HG03095 (cell line): ENCODE measurements at regions not wholly inside any gene's neighbourhood (a gene's known extent, or its start where the extent isn't known, plus 50 kb on each side); places are given as distances from the start of the nearest gene placed in this dataset.
A peak's percentile ranks its signal among the peaks of the same experiment; 100 is the strongest.
"Not testable (repeated sequence)": the region's sequence is repeated elsewhere in the genome, so short reads cannot be mapped to it uniquely, and the experiment has no call there.

Source experiments
- ATAC-seq: cut with Tn5 transposase; IDR thresholded peaks from one replicate; pipeline ENCODE4 v1.9.1; 2021; ENCODE audit warnings: moderate library complexity; ENCODE audit not compliant: unreplicated experiment

GRCh38 chr1:101463195-101463594 lies 226.4 kb downstream of the S1PR1 start:
- ATAC-seq = no peak

GRCh38 chr1:101465941-101466340 lies 229.1 kb downstream of the S1PR1 start:
- no peak for ATAC-seq

GRCh38 chr1:101474039-101474665 lies 237.3 kb downstream of the S1PR1 start:
- ATAC-seq = no peak

GRCh38 chr1:101476541-101476940 lies 239.7 kb downstream of the S1PR1 start:
- ATAC-seq = no peak

GRCh38 chr1:101479945-101480344 lies 243.1 kb downstream of the S1PR1 start:
- no peak for ATAC-seq

GRCh38 chr1:101482306-101482705 lies 245.5 kb downstream of the S1PR1 start:
- no peak for ATAC-seq

GRCh38 chr1:101483982-101484688 lies 247.3 kb downstream of the S1PR1 start:
- ATAC-seq = no peak

GRCh38 chr1:101484689-101485338 lies 248.0 kb downstream of the S1PR1 start:
- no peak for ATAC-seq

- ATAC-seq = no peak
These were observed 248.9 kb downstream of the S1PR1 start for GRCh38 chr1:101485712-101486111.

- not testable (repeated sequence) for ATAC-seq
These were observed 255.3 kb downstream of the S1PR1 start for GRCh38 chr1:101492144-101492543.

GRCh38 chr1:101493920-101494319 lies 257.1 kb downstream of the S1PR1 start:
- ATAC-seq = not testable (repeated sequence)

- no peak for ATAC-seq
These were observed 259.3 kb downstream of the S1PR1 start for GRCh38 chr1:101496109-101496508.

- no peak for ATAC-seq
These were observed 261.2 kb downstream of the S1PR1 start for GRCh38 chr1:101497881-101498559.

- not testable (repeated sequence) for ATAC-seq
These were observed 267.3 kb downstream of the S1PR1 start for GRCh38 chr1:101504106-101504505.

- ATAC-seq = not testable (repeated sequence)
These were observed 268.4 kb downstream of the S1PR1 start for GRCh38 chr1:101505240-101505639.

- peak; percentile 79 for ATAC-seq
These were observed 269.8 kb downstream of the S1PR1 start for GRCh38 chr1:101506541-101507164.

GRCh38 chr1:101507547-101507971 lies 270.7 kb downstream of the S1PR1 start:
- no peak for ATAC-seq

- no peak for ATAC-seq
These were observed 272.1 kb downstream of the S1PR1 start for GRCh38 chr1:101508913-101509312.

- ATAC-seq = no peak
These were observed 272.6 kb downstream of the S1PR1 start for GRCh38 chr1:101509370-101509769.

- ATAC-seq = no peak
These were observed 274.5 kb downstream of the S1PR1 start for GRCh38 chr1:101511202-101511891.
